Neural cell (in vitro differentiated cells): ENCODE measurements at regions not wholly inside any gene's neighbourhood (a gene's known extent, or its start where the extent isn't known, plus 50 kb on each side); places are given as distances from the start of the nearest gene placed in this dataset.

ENCODE experiments used
- H2AFZ ChIP-seq: fragments of 200-600, 300-800 bp; sonication (generic), shearing (Covaris generic); 2 replicates; pipeline ENCODE4 v1.6.0; 2014; ENCODE audit warnings: low read depth, mild to moderate bottlenecking, antibody characterized with exemption, low read length, moderate library complexity
- H3F3A ChIP-seq: fragments of 200-600 bp; shearing (Covaris generic); 2 replicates; pipeline ENCODE4 v1.6.1; 2016; ENCODE audit warnings: mild to moderate bottlenecking, moderate library complexity, mixed read lengths, antibody characterized with exemption, low read length; ENCODE audit not compliant: insufficient read depth, poor library complexity, severe bottlenecking
- H3K27ac ChIP-seq: fragments of 200-600, 300-800 bp; sonication (generic), shearing (Covaris generic); 2 replicates; pipeline ENCODE4 v1.5.1; 2014; ENCODE audit warnings: mild to moderate bottlenecking, low read length, moderate library complexity
- H3K27me3 ChIP-seq: fragments of 300-800, 200-600 bp; sonication (generic), shearing (Covaris generic); 2 replicates; pipeline ENCODE4 v1.6.0; 2014; ENCODE audit warnings: mild to moderate bottlenecking, low read depth, low read length, moderate library complexity; ENCODE audit not compliant: insufficient read depth
- H3K36me3 ChIP-seq: fragments of 300-800, 200-600 bp; sonication (generic), shearing (Covaris generic); 2 replicates; pipeline ENCODE4 v1.5.1; 2014; ENCODE audit warnings: mild to moderate bottlenecking, antibody characterized with exemption, low read length, moderate library complexity; ENCODE audit not compliant: insufficient read depth
- H3K4me2 ChIP-seq: fragments of 300-800, 200-600 bp; sonication (generic), shearing (Covaris generic); 2 replicates; pipeline ENCODE4 v1.6.0; 2014; ENCODE audit warnings: mild to moderate bottlenecking, low read length
- H3K4me3 ChIP-seq: fragments of 300-800, 200-600 bp; sonication (generic), shearing (Covaris generic); 2 replicates; pipeline ENCODE4 v1.5.1; 2014; ENCODE audit warnings: mild to moderate bottlenecking, low read length, moderate library complexity
- H3K79me2 ChIP-seq: fragments of 200-600 bp; shearing (Covaris generic); replicated peaks from 2 replicates; pipeline ENCODE4 v1.6.0; 2014; ENCODE audit warnings: mild to moderate bottlenecking, low read length, moderate library complexity; ENCODE audit not compliant: insufficient read depth
- H3K9ac ChIP-seq: fragments of 300-800, 200-600 bp; sonication (generic), shearing (Covaris generic); 2 replicates; pipeline ENCODE4 v1.6.1; 2016; ENCODE audit warnings: mild to moderate bottlenecking, low read length, mixed read lengths
- H3K9me2 ChIP-seq: fragments of 200-600 bp; shearing (Covaris generic); 2 replicates; pipeline ENCODE4 v1.6.1; 2016; ENCODE audit warnings: mild to moderate bottlenecking, low read length, mixed read lengths; ENCODE audit not compliant: insufficient read depth
- H3K9me3 ChIP-seq: fragments of 200-600, 300-800 bp; sonication (generic), shearing (Covaris generic); 2 replicates; pipeline ENCODE4 v1.6.1; 2016; ENCODE audit warnings: mild to moderate bottlenecking, mixed run types, low read length, moderate library complexity, mixed read lengths
- H4K20me1 ChIP-seq: fragments of 200-600 bp; shearing (Covaris generic); 2 replicates; pipeline ENCODE4 v1.6.1; 2016; ENCODE audit warnings: mild to moderate bottlenecking, mixed run types; ENCODE audit not compliant: insufficient read depth
- CTCF ChIP-seq: fragments of 450-650 bp; IDR thresholded peaks from 2 replicates; pipeline ENCODE4 v1.5.1; 2014; ENCODE audit warnings: antibody characterized with exemption, mild to moderate bottlenecking, moderate library complexity; ENCODE audit not compliant: poor library complexity, severe bottlenecking
- EP300 ChIP-seq: fragments of 450-650 bp; conservative IDR thresholded peaks from 2 replicates; pipeline ENCODE4 v1.6.1; 2014; ENCODE audit warnings: antibody characterized with exemption, mild to moderate bottlenecking, moderate library complexity; ENCODE audit not compliant: poor library complexity, severe bottlenecking
- EZH2 ChIP-seq: fragments of 200-600, 300-800 bp; shearing (Covaris generic), sonication (generic); IDR thresholded peaks from 2 replicates; pipeline ENCODE4 v1.6.1; 2014; ENCODE audit warnings: antibody characterized with exemption, low read length, borderline replicate concordance, mild to moderate bottlenecking; ENCODE audit not compliant: insufficient read depth, poor library complexity, severe bottlenecking
- MXI1 ChIP-seq: fragments of 450-650 bp; conservative IDR thresholded peaks from 2 replicates; pipeline ENCODE4 v1.6.1; 2014; ENCODE audit warnings: antibody characterized with exemption, mild to moderate bottlenecking; ENCODE audit not compliant: poor library complexity, severe bottlenecking
- POLR2AphosphoS5 ChIP-seq: IDR thresholded peaks from 2 replicates; pipeline ENCODE4 v1.6.1; 2012
- RAD21 ChIP-seq: fragments of 450-650 bp; conservative IDR thresholded peaks from 2 replicates; pipeline ENCODE4 v1.6.1; 2014; ENCODE audit warnings: antibody characterized with exemption, mild to moderate bottlenecking, moderate library complexity
- REST ChIP-seq: IDR thresholded peaks from 2 replicates; pipeline ENCODE4 v1.6.1; 2012; ENCODE audit warnings: borderline replicate concordance
- SMC3 ChIP-seq: fragments of 450-650 bp; conservative IDR thresholded peaks from 2 replicates; pipeline ENCODE4 v1.6.1; 2014; ENCODE audit warnings: antibody characterized with exemption, mild to moderate bottlenecking, moderate library complexity; ENCODE audit not compliant: poor library complexity
- TAF1 ChIP-seq: IDR thresholded peaks from 2 replicates; pipeline ENCODE4 v1.6.1; 2012; ENCODE audit warnings: low read depth

DNA sequence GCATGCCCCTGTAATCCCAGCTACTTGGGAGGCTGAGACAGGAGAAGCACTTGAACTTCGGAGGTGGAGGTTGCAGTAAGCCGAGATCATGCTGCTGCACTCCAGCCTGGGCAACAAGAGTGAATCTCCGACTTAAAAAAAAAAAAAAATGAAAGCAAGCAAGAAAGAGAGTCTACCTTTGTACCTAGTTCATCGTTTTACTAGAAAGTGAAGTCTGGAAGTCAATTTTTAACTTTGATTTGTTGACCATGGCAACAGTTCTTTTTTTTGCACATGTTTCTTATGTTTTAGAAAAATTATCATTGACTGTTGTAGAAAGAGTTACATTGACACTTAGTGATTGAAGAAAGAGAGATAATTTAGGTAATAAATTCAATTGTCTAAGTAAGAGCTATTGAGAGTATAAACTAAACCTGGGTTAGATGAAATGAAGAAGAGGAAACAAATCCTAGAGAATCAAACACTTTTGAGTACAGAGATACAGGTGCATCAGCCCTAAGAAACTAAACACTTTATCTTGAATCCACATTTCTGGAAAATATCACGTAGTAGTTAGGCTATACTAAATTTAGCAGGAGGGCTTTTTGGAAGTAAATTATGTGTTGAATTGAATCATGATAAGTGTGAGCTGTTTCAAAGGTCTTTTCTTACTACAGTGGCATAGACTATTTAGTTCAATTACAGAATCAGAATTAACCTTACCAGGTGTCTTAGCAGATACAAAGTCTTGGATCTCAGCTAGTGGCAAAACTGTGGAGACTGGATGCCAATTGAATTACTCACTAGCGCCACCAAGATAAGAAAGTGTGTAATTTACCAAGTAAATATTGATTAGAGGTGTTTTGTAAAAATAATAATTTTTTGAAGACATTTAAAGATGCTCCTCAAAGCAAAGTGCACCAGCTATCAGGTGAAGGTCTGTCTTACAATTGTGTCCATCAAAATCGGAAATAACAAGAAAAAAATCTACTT, 303.4 kb upstream of the NRXN1 start:
- Histone ChIP-seq H3K27me3 (no peaks in the 10 kb centered on the region), H4K20me1 (no peaks in the 10 kb centered on the region), H3F3A (no peaks in the 10 kb centered on the region), H3K9ac (no peak overlapping the region), H3K4me3 (no peak overlapping the region), H3K79me2 (no peaks in the 10 kb centered on the region), H3K4me2 (no peak overlapping the region), H3K9me3 (no peaks in the 10 kb centered on the region), H2AFZ (no peak overlapping the region), H3K36me3 (no peaks in the 10 kb centered on the region), H3K27ac (no peak overlapping the region), H3K9me2 (no peaks in the 10 kb centered on the region)
- TF ChIP-seq TAF1 (no peak), EP300 (no peak), SMC3 (no peak), EZH2 (no peak), RAD21 (no peak), POLR2AphosphoS5 (no peak), CTCF (no peak), MXI1 (no peak), REST (no peak)

GRCh38 chr2:51329512-51329911, 297.6 kb upstream of the NRXN1 start:
- no peaks in the 10 kb centered on the region for H3F3A ChIP-seq
- H4K20me1 ChIP-seq = no peaks in the 10 kb centered on the region
- H3K4me3 ChIP-seq = no peak overlapping the region
- no peak overlapping the region for H3K27ac ChIP-seq
- no peaks in the 10 kb centered on the region for H3K9me2 ChIP-seq
- H3K9me3 ChIP-seq = no peaks in the 10 kb centered on the region
- H3K27me3 ChIP-seq = no peaks in the 10 kb centered on the region
- H2AFZ ChIP-seq = no peak overlapping the region
- H3K4me2 ChIP-seq = no peak overlapping the region
- no peaks in the 10 kb centered on the region for H3K36me3 ChIP-seq
- H3K79me2 ChIP-seq = no peaks in the 10 kb centered on the region
- no peak for TF ChIP-seq EP300
- no peak for TF ChIP-seq REST
- TF ChIP-seq CTCF = no peak
- TF ChIP-seq TAF1 = no peak
- no peak for TF ChIP-seq SMC3
- no peak for TF ChIP-seq RAD21
- TF ChIP-seq MXI1 = no peak
- no peak for TF ChIP-seq EZH2
- TF ChIP-seq POLR2AphosphoS5 = no peak
- H3K9ac ChIP-seq = no peak overlapping the region
